ENCODE measurements at regions not wholly inside any gene's neighbourhood (a gene's known extent, or its start where the extent isn't known, plus 50 kb on each side); places are given as distances from the start of the nearest gene placed in this dataset.
"Not testable (repeated sequence)": the region's sequence is repeated elsewhere in the genome, so short reads cannot be mapped to it uniquely, and the experiment has no call there.

GRCh38 chr7:150045596-150045995 is 171.8 kb downstream of the ATP6V0E2 start:
- H3K36me3 Mint-ChIP-seq (ENCODE audit: insufficient read depth, unreplicated experiment); H3K4me1 Mint-ChIP-seq (ENCODE audit: low read depth, unreplicated experiment); POLR2A ChIA-PET; H3K4me3 Mint-ChIP-seq (ENCODE audit: unreplicated experiment); CTCF ChIA-PET; H3K27ac Mint-ChIP-seq (ENCODE audit: unreplicated experiment); BruUV-seq (replicated peaks); H3K9me3 ChIP-seq; H3K4me1 ChIP-seq; H3K9me3 Mint-ChIP-seq (ENCODE audit: unreplicated experiment); H3K27me3 ChIP-seq (replicated peaks; ENCODE audit: control insufficient read depth, insufficient read depth, low read length); H3K4me3 ChIP-seq (ENCODE audit: low read depth, low read length); H3K36me3 ChIP-seq (ENCODE audit: control insufficient read depth, insufficient read depth, low read length); DNase-seq: not testable (repeated sequence)
- peaks cover 10% of the 10 kb centered on the region for H3K27me3 Mint-ChIP-seq (ENCODE audit: insufficient read depth, unreplicated experiment)
- intact Hi-C loops (cut with micrococcal nuclease; ENCODE audit: unreplicated experiment) = loop anchor here (5.0 kb wide), 1 partner anchor 163 kb away; no protein-coding TSS in a partner anchor

- H3K4me3 ChIP-seq (ENCODE audit: low read depth, low read length); CTCF ChIA-PET; H3K36me3 Mint-ChIP-seq (ENCODE audit: insufficient read depth, unreplicated experiment); H3K27me3 ChIP-seq (replicated peaks; ENCODE audit: control insufficient read depth, insufficient read depth, low read length); H3K9me3 Mint-ChIP-seq (ENCODE audit: unreplicated experiment); H3K4me1 ChIP-seq; H3K4me1 Mint-ChIP-seq (ENCODE audit: low read depth, unreplicated experiment); H3K36me3 ChIP-seq (ENCODE audit: control insufficient read depth, insufficient read depth, low read length); POLR2A ChIA-PET; H3K9me3 ChIP-seq; BruUV-seq (replicated peaks): not testable (repeated sequence)
- intact Hi-C loops (cut with micrococcal nuclease; ENCODE audit: unreplicated experiment) = loop anchor here (5.0 kb wide), 1 partner anchor 164 kb away; no protein-coding TSS in a partner anchor
- peak in 1 of 2 experiments; percentile 9 for DNase-seq
- peak overlapping the region; percentile 44 for H3K27ac Mint-ChIP-seq (ENCODE audit: unreplicated experiment)
- peaks cover 10% of the 10 kb centered on the region for H3K27me3 Mint-ChIP-seq (ENCODE audit: insufficient read depth, unreplicated experiment)
- H3K4me3 Mint-ChIP-seq (ENCODE audit: unreplicated experiment) = peak overlapping the region; percentile 55
These were observed 172.8 kb downstream of the ATP6V0E2 start for GRCh38 chr7:150046290-150047194.

- POLR2A ChIA-PET; H3K9me3 ChIP-seq; H3K4me1 ChIP-seq; H3K4me3 ChIP-seq (ENCODE audit: low read depth, low read length); H3K4me1 Mint-ChIP-seq (ENCODE audit: low read depth, unreplicated experiment); DNase-seq; BruUV-seq (replicated peaks); H3K9me3 Mint-ChIP-seq (ENCODE audit: unreplicated experiment); H3K36me3 Mint-ChIP-seq (ENCODE audit: insufficient read depth, unreplicated experiment); H3K36me3 ChIP-seq (ENCODE audit: control insufficient read depth, insufficient read depth, low read length); H3K27me3 ChIP-seq (replicated peaks; ENCODE audit: control insufficient read depth, insufficient read depth, low read length): not testable (repeated sequence)
- H3K27me3 Mint-ChIP-seq (ENCODE audit: insufficient read depth, unreplicated experiment) = peaks cover 10% of the 10 kb centered on the region
- H3K27ac Mint-ChIP-seq (ENCODE audit: unreplicated experiment) = peak overlapping the region; percentile 44
- H3K4me3 Mint-ChIP-seq (ENCODE audit: unreplicated experiment) = peak overlapping the region; percentile 71
- CTCF ChIA-PET = interaction anchor here (0.6 kb wide), 1 partner anchor 251 kb away, joined by 3 read pairs; no protein-coding TSS in a partner anchor
- intact Hi-C loops (cut with micrococcal nuclease; ENCODE audit: unreplicated experiment) = loop anchor here (5.0 kb wide), 1 partner anchor 165 kb away; no protein-coding TSS in a partner anchor
These were observed 173.6 kb downstream of the ATP6V0E2 start for GRCh38 chr7:150047329-150047728.

- H3K4me3 Mint-ChIP-seq (ENCODE audit: unreplicated experiment) = peak overlapping the region; percentile 71
- H3K4me1 Mint-ChIP-seq (ENCODE audit: low read depth, unreplicated experiment); H3K36me3 Mint-ChIP-seq (ENCODE audit: insufficient read depth, unreplicated experiment); H3K36me3 ChIP-seq (ENCODE audit: control insufficient read depth, insufficient read depth, low read length); H3K9me3 ChIP-seq; H3K9me3 Mint-ChIP-seq (ENCODE audit: unreplicated experiment); BruUV-seq (replicated peaks); H3K27ac Mint-ChIP-seq (ENCODE audit: unreplicated experiment); H3K4me1 ChIP-seq; POLR2A ChIA-PET; H3K27me3 ChIP-seq (replicated peaks; ENCODE audit: control insufficient read depth, insufficient read depth, low read length): not testable (repeated sequence)
- peaks cover 10% of the 10 kb centered on the region for H3K27me3 Mint-ChIP-seq (ENCODE audit: insufficient read depth, unreplicated experiment)
- peak in 1 of 2 experiments; percentile 3 for DNase-seq
- peak overlapping the region; percentile 22 for H3K4me3 ChIP-seq (ENCODE audit: low read depth, low read length)
- intact Hi-C loops (cut with micrococcal nuclease; ENCODE audit: unreplicated experiment) = loop anchor here (5.0 kb wide), 1 partner anchor 165 kb away; no protein-coding TSS in a partner anchor
- CTCF ChIA-PET = interaction anchor here (0.6 kb wide), 1 partner anchor 252 kb away, joined by 3 read pairs; no protein-coding TSS in a partner anchor
These were observed 174.0 kb downstream of the ATP6V0E2 start for GRCh38 chr7:150047772-150048171.

GRCh38 chr7:150048244-150049011 is 174.7 kb downstream of the ATP6V0E2 start:
- peak overlapping the region; percentile 71 for H3K4me3 Mint-ChIP-seq (ENCODE audit: unreplicated experiment)
- H3K36me3 Mint-ChIP-seq (ENCODE audit: insufficient read depth, unreplicated experiment); H3K4me1 Mint-ChIP-seq (ENCODE audit: low read depth, unreplicated experiment); POLR2A ChIA-PET; BruUV-seq (replicated peaks); H3K4me1 ChIP-seq; H3K9me3 ChIP-seq; H3K27me3 ChIP-seq (replicated peaks; ENCODE audit: control insufficient read depth, insufficient read depth, low read length); CTCF ChIA-PET; H3K27ac Mint-ChIP-seq (ENCODE audit: unreplicated experiment); H3K36me3 ChIP-seq (ENCODE audit: control insufficient read depth, insufficient read depth, low read length); H3K9me3 Mint-ChIP-seq (ENCODE audit: unreplicated experiment): not testable (repeated sequence)
- H3K27me3 Mint-ChIP-seq (ENCODE audit: insufficient read depth, unreplicated experiment) = peaks cover 10% of the 10 kb centered on the region
- peak overlapping the region; percentile 35 for H3K4me3 ChIP-seq (ENCODE audit: low read depth, low read length)
- intact Hi-C loops (cut with micrococcal nuclease; ENCODE audit: unreplicated experiment) = loop anchor here (5.0 kb wide), 1 partner anchor 166 kb away; no protein-coding TSS in a partner anchor
- peak in 1 of 2 experiments; percentile 21 for DNase-seq

DNA sequence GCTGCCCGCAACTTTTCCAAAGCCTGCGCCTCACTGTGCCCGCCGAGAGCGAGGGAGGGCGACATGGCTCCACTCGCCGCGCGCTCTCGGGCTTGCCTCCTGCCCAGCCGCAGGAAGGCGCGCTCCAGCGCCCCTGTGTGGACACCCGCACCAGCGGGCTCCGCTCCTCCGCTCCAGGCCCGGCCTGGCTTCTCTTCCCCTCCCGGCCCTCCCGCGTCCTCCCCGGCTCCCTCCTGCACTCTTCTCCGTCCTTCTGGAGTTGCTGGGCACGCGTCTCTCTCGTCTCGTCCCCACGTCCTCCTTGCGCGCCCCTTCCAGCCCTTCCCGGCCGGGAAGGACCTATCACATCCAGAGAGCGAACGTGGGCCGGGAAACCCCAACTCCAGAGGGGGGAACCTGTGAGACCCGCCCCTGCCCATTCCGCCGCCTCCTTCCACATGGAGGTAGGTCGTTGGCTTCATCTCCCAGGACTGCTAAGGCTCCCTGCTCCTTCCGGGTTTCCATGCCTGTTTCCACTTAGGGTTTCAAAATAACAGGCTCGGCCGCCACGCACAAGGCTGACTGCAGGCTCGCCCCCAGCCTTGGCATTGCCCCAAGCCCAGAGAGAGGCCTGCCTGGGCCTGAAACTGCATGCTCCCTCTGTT is 175.4 kb downstream of the ATP6V0E2 start:
- peak in 1 of 2 experiments; percentile 3 for DNase-seq
- H3K4me3 Mint-ChIP-seq (ENCODE audit: unreplicated experiment) = peak overlapping the region; percentile 69

More for the DNA sequence above, 175.4 kb downstream of the ATP6V0E2 start:
- H3K27me3 Mint-ChIP-seq (ENCODE audit: insufficient read depth, unreplicated experiment) = peaks cover 10% of the 10 kb centered on the region
- intact Hi-C loops (cut with micrococcal nuclease; ENCODE audit: unreplicated experiment) = loop anchor here (5.0 kb wide), 1 partner anchor 167 kb away; no protein-coding TSS in a partner anchor
- H3K9me3 ChIP-seq; H3K27me3 ChIP-seq (replicated peaks; ENCODE audit: control insufficient read depth, insufficient read depth, low read length); H3K4me1 ChIP-seq; H3K4me1 Mint-ChIP-seq (ENCODE audit: low read depth, unreplicated experiment); POLR2A ChIA-PET; H3K36me3 Mint-ChIP-seq (ENCODE audit: insufficient read depth, unreplicated experiment); CTCF ChIA-PET; H3K9me3 Mint-ChIP-seq (ENCODE audit: unreplicated experiment); H3K27ac Mint-ChIP-seq (ENCODE audit: unreplicated experiment); H3K36me3 ChIP-seq (ENCODE audit: control insufficient read depth, insufficient read depth, low read length); BruUV-seq (replicated peaks): not testable (repeated sequence)
- peak overlapping the region; percentile 35 for H3K4me3 ChIP-seq (ENCODE audit: low read depth, low read length)

All from Caco-2 (cell line).